Left renal cortex interstitium (tissue), 4 donors: ENCODE measurements at regions not wholly inside any gene's neighbourhood (a gene's known extent, or its start where the extent isn't known, plus 50 kb on each side); places are given as distances from the start of the nearest gene placed in this dataset.

Source experiments
- DNase-seq, 4 donors: peaks; one replicate each; pipeline ENCODE4 v3.0.0-alpha.2; 2013; ENCODE audit warnings: low read depth in 4 of 4, low spot score in 2 of 4, missing footprints in 1 of 4

GRCh38 chr11:92642177-92642931 is 327.1 kb upstream of the MTNR1B start:
- no peak for DNase-seq

GRCh38 chr11:92643827-92644226 is 325.6 kb upstream of the MTNR1B start:
- no peak for DNase-seq

GRCh38 chr11:92644595-92645445 is 324.6 kb upstream of the MTNR1B start:
- no peak for DNase-seq

GRCh38 chr11:92651159-92651558 is 318.3 kb upstream of the MTNR1B start:
- DNase-seq, result no peak

GRCh38 chr11:92653454-92653853 is 316.0 kb upstream of the MTNR1B start:
- no peak for DNase-seq

- no peak for DNase-seq
These were observed 312.7 kb upstream of the MTNR1B start for GRCh38 chr11:92656783-92657182.

GRCh38 chr11:92657226-92657625 is 312.2 kb upstream of the MTNR1B start:
- no peak for DNase-seq

- DNase-seq, result no peak
These were observed 310.7 kb upstream of the MTNR1B start for GRCh38 chr11:92658733-92659132.

- no peak for DNase-seq
These were observed 309.7 kb upstream of the MTNR1B start for GRCh38 chr11:92659793-92660192.

GRCh38 chr11:92662601-92663360 is 306.7 kb upstream of the MTNR1B start:
- no peak for DNase-seq

GRCh38 chr11:92663539-92663938 is 305.9 kb upstream of the MTNR1B start:
- no peak for DNase-seq

- no peak for DNase-seq
These were observed 301.8 kb upstream of the MTNR1B start for GRCh38 chr11:92667486-92668152.

- peak in 3 of 4 donors; percentile 20 to 59 (median 43) for DNase-seq
These were observed 299.1 kb upstream of the MTNR1B start for GRCh38 chr11:92670308-92670890.

GRCh38 chr11:92671081-92671480 is 298.4 kb upstream of the MTNR1B start:
- DNase-seq, result no peak

GRCh38 chr11:92675303-92675702 is 294.1 kb upstream of the MTNR1B start:
- DNase-seq, result no peak

GRCh38 chr11:92675810-92676209 is 293.6 kb upstream of the MTNR1B start:
- DNase-seq, result no peak

- DNase-seq, result no peak
These were observed 291.3 kb upstream of the MTNR1B start for GRCh38 chr11:92678008-92678611.

- no peak for DNase-seq
These were observed 287.9 kb upstream of the MTNR1B start for GRCh38 chr11:92681586-92681985.

- DNase-seq, result no peak
These were observed 287.3 kb upstream of the MTNR1B start for GRCh38 chr11:92682136-92682535.

- DNase-seq, result no peak
These were observed 286.5 kb upstream of the MTNR1B start for GRCh38 chr11:92682952-92683351.
